ENCODE measurements at regions not wholly inside any gene's neighbourhood (a gene's known extent, or its start where the extent isn't known, plus 50 kb on each side); places are given as distances from the start of the nearest gene placed in this dataset.

GRCh38 chr5:124278636-124279035 is 467.8 kb downstream of the ZNF608 start:
- TF ChIP-seq CTCF (IDR thresholded peaks at IDR 0.05) (no peak), EZH2 (IDR thresholded peaks at IDR 0.05; ENCODE audit: borderline replicate concordance, insufficient read depth, low read depth, low read length, poor library complexity, severe bottlenecking) (no peak)
